LNCaP clone FGC (cell line): ENCODE measurements at regions not wholly inside any gene's neighbourhood (a gene's known extent, or its start where the extent isn't known, plus 50 kb on each side); places are given as distances from the start of the nearest gene placed in this dataset.

ENCODE experiments used
- DNase-seq: peaks from one replicate; pipeline ENCODE4 v3.0.0-alpha.2; 2011; ENCODE audit warnings: low read depth
- H3K4me3 ChIP-seq: 2 replicates; pipeline ENCODE4 v1.5.1; 2011; ENCODE audit warnings: mild to moderate bottlenecking, low read depth, low read length, control low read depth
- TF ChIP-seq, protein P1 (sequence below): IDR thresholded peaks from 2 replicates; pipeline ENCODE4 v1.5.1; 2012; ENCODE audit warnings: mild to moderate bottlenecking; ENCODE audit not compliant: control insufficient read depth, insufficient read depth; ENCODE audit errors: extremely low read depth

DNA sequence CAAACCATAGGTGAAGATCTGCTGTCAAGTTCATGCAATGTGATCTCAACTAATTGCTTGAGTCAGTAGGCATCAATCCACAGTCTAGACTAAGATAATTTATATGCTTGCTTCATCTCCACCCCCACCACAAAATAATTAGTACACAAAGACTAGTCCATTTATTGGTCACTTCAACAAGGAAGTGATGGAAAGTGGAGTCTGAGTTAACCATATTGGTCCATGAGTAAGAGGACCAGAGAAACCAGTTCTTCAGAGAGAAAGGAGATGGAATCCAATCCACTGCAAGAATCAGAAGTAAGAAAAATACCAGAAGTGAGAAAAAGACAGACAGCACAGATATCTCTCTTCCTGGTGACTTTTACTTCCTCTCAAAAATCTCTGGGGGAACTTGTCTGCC is 366.5 kb downstream of the CHSY3 start:
- DNase-seq, result no peak
- TF ChIP-seq, protein P1, sequence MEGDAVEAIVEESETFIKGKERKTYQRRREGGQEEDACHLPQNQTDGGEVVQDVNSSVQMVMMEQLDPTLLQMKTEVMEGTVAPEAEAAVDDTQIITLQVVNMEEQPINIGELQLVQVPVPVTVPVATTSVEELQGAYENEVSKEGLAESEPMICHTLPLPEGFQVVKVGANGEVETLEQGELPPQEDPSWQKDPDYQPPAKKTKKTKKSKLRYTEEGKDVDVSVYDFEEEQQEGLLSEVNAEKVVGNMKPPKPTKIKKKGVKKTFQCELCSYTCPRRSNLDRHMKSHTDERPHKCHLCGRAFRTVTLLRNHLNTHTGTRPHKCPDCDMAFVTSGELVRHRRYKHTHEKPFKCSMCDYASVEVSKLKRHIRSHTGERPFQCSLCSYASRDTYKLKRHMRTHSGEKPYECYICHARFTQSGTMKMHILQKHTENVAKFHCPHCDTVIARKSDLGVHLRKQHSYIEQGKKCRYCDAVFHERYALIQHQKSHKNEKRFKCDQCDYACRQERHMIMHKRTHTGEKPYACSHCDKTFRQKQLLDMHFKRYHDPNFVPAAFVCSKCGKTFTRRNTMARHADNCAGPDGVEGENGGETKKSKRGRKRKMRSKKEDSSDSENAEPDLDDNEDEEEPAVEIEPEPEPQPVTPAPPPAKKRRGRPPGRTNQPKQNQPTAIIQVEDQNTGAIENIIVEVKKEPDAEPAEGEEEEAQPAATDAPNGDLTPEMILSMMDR, result no peak
- no peak overlapping the region for H3K4me3 ChIP-seq

DNA sequence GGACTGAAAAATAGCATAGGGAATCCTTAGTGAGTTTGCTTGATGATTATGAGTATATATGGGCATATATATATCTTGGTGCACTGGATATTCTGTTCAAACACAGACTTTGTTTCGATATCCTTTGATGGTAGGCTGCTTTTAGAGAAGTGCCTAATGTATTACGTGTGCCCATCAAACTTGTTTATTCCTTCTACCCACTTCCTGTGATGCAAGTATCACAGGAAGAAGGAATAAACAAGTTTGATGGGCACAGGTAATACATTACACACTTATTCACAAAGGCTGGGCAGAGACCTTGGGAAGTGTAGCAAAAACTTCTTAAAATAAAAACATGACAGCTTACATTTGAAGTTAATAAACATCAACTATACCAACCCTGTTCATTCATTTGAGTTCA is 364.2 kb downstream of the CHSY3 start:
- no peak for DNase-seq
- no peak overlapping the region for H3K4me3 ChIP-seq
- TF ChIP-seq, protein P1, result no peak

GRCh38 chr5:130267926-130268325 is 363.7 kb downstream of the CHSY3 start:
- H3K4me3 ChIP-seq, result no peak overlapping the region
- DNase-seq, result no peak
- TF ChIP-seq, protein P1, result no peak

- TF ChIP-seq, protein P1, result no peak
- DNase-seq, result no peak
- H3K4me3 ChIP-seq, result no peak overlapping the region
Observed at GRCh38 chr5:130260481-130260880, 356.2 kb downstream of the CHSY3 start.

DNA sequence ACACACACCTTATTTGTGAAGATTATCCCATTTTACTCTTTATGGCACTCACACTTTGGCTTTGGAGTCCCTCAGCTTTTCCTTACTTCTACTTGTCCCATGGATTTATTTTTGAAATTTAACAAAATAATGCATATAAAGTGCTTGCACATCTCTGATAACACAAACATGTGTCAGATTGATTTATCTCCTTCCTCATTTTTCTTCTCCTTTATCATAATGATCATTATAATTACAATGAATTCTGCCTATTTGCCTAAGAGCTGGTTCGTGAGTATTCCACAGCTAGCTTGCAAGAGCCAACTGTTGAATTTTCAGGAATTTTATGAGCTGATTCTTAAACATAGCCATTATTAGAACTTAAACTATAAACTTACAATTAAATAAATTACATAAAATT is 347.7 kb downstream of the CHSY3 start:
- TF ChIP-seq, protein P1, result no peak
- no peak for DNase-seq
- H3K4me3 ChIP-seq, result no peak overlapping the region

DNA sequence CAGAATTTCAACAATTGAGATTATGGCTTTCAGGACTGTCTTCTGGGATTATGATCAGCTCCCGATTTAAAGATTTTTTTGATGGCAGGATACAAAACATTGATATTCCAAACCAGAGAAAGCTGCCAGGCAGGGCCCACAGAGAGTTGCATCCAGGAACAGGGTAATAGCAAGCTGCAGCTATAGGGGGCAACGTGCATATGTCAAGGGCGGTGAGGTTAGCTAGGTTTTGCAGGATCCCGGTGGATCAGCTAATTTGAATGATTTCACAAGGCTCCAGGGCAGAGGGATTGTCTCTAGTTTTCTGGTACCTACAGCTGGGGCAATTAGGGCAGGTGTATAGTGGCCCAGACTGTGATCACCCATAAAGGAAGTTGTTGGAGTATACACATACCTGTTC is 339.4 kb downstream of the CHSY3 start:
- no peak overlapping the region for H3K4me3 ChIP-seq
- DNase-seq, result no peak
- TF ChIP-seq, protein P1, result no peak

DNA sequence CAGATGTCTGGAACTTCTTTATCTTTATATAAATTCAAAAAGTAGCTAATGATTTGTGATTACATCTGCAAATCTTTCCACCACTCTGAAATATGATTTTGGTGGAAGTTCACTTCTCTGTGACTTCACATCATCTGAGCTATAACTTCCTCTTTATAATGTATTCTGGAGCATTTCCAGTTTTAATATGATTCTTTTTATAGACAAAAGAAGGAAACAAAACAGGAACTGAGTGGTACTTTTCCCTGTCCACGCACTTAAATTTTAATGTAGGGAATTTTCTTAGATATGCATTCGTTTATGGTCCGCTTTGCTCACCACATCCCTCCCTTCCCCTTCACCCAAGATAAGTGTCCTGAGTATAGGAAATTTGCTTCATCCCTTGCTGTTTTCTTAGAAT is 333.5 kb downstream of the CHSY3 start:
- H3K4me3 ChIP-seq, result no peak overlapping the region
- no peak for DNase-seq
- TF ChIP-seq, protein P1, result no peak
